Caco-2 (cell line): ENCODE measurements at regions not wholly inside any gene's neighbourhood (a gene's known extent, or its start where the extent isn't known, plus 50 kb on each side); places are given as distances from the start of the nearest gene placed in this dataset.
"Not testable (repeated sequence)": the region's sequence is repeated elsewhere in the genome, so short reads cannot be mapped to it uniquely, and the experiment has no call there.

Experiments
- BruUV-seq: library from RNA; stranded (reverse); fragments of 400-500 nt; replicated peaks from 2 replicates; lab custom pipeline; 2021; lab: Mats Ljungman, UMichigan
- CTCF ChIA-PET: fragments of 300-600 bp; sonication (Branson Sonifier 250); formaldehyde crosslinking; loops from one replicate; lab custom pipeline; 2022; ENCODE audit warnings: antibody characterized with exemption; lab: Charles Lee
- POLR2A ChIA-PET: fragments of 300-600 bp; sonication (Branson Sonifier 250); formaldehyde crosslinking; loops from one replicate; lab custom pipeline; 2022; ENCODE audit warnings: antibody characterized with exemption; lab: Charles Lee
- DNase-seq, 2 experiments: peaks; one replicate each; pipeline versions ENCODE4 v3.0.0 to v3.0.0-alpha.2; 2020 to 2022
- H3K27me3 ChIP-seq: replicated peaks from 2 replicates; pipeline ENCODE4 v1.6.0; 2011; ENCODE audit warnings: low read length; ENCODE audit not compliant: control insufficient read depth, insufficient read depth
- H3K36me3 ChIP-seq: 2 replicates; pipeline ENCODE4 v1.5.1; 2011; ENCODE audit warnings: low read length; ENCODE audit not compliant: control insufficient read depth, insufficient read depth
- H3K4me1 ChIP-seq: fragments of 250-450 bp; sonication (Bioruptor Pico); 2 replicates; pipeline ENCODE4 v1.5.1; 2020; ENCODE audit warnings: mild to moderate bottlenecking
- H3K4me3 ChIP-seq: 2 replicates; pipeline ENCODE4 v1.5.1; 2011; ENCODE audit warnings: low read depth, mild to moderate bottlenecking, control low read depth, low read length
- H3K9me3 ChIP-seq: fragments of 250-450 bp; sonication (Bioruptor Pico); 2 replicates; pipeline ENCODE4 v1.5.1; 2020; ENCODE audit warnings: mild to moderate bottlenecking, moderate library complexity
- H3K27ac Mint-ChIP-seq: one replicate; pipeline ENCODE4 v1.8.0; 2022; ENCODE audit warnings: mixed read lengths; ENCODE audit not compliant: unreplicated experiment
- H3K27me3 Mint-ChIP-seq: one replicate; pipeline ENCODE4 v1.8.0; 2022; ENCODE audit warnings: mixed read lengths; ENCODE audit not compliant: insufficient read depth, unreplicated experiment
- H3K36me3 Mint-ChIP-seq: one replicate; pipeline ENCODE4 v1.8.0; 2022; ENCODE audit warnings: mild to moderate bottlenecking, mixed read lengths; ENCODE audit not compliant: insufficient read depth, unreplicated experiment
- H3K4me1 Mint-ChIP-seq: one replicate; pipeline ENCODE4 v1.8.0; 2022; ENCODE audit warnings: low read depth, mixed read lengths; ENCODE audit not compliant: unreplicated experiment
- H3K4me3 Mint-ChIP-seq: one replicate; pipeline ENCODE4 v1.8.0; 2022; ENCODE audit warnings: mild to moderate bottlenecking, moderate library complexity, mixed read lengths; ENCODE audit not compliant: unreplicated experiment
- H3K9me3 Mint-ChIP-seq: one replicate; pipeline ENCODE4 v1.8.0; 2022; ENCODE audit warnings: mixed read lengths; ENCODE audit not compliant: unreplicated experiment
- intact Hi-C: fragments of 100-400 bp; cut with micrococcal nuclease; formaldehyde crosslinking; loops from one replicate; pipeline ENCODE4 v1.10.0; 2022; ENCODE audit not compliant: unreplicated experiment
- TF ChIP-seq, protein P1 (sequence below), 2 experiments: fragments of 200-600 bp in 1 of 2; IDR thresholded peaks; 1 replicate in 1 of 2; 2 replicates in 1 of 2; pipeline versions ENCODE4 v1.5.1 to v1.8.0; 2011 to 2022; ENCODE audit warnings: antibody characterized with exemption in 1 of 2, control low read depth in 1 of 2, inconsistent platforms in 1 of 2, low read depth in 1 of 2, low read length in 1 of 2, mild to moderate bottlenecking in 1 of 2, moderate library complexity in 1 of 2; ENCODE audit not compliant: insufficient read depth in 1 of 2, severe bottlenecking in 1 of 2, unreplicated experiment in 1 of 2

DNA sequence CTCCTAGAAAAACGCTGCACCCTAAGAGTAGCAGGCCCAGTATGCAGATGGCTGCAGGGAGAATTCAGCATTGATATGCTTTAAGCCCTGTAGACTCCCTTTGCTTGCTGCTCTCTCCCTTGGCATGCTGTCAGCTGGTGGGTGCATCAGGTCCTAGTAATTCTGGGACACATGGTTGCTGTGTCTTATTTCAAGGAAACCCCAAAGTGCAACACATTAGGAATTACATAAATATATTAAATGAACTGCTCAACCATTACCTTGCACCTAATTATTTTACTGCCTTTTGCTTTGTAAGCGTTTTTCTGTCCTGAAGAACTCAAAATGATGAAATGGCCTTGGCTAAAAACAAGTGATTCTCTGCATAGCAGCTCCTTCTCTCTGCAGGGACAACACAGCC, 516.3 kb downstream of the ZIC3 start:
- intact Hi-C loops = no loop called here
- POLR2A ChIA-PET = no interaction called here

DNA sequence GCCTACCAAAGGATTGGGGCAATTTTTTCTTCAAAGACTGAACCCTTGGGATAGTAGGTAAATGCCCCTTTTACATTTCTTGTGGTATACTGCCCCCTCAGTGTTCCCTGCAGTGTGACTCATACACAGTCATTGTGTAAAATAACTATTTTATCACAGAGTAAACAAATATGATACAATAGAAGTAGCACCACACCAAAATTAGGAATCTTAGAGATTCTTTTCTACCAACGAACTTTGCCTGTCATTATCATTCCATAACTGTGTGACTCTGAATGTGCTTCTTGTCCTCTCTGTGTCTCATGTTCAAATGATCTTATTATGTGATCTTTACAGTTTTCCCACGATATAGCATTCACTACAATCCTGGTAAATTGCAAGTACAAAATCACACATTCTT, 517.0 kb downstream of the ZIC3 start:
- H3K27me3 ChIP-seq = no peaks in the 10 kb centered on the region
- H3K4me3 ChIP-seq = no peak overlapping the region
- no peaks in the 10 kb centered on the region for H3K36me3 Mint-ChIP-seq
- TF ChIP-seq, protein P1, sequence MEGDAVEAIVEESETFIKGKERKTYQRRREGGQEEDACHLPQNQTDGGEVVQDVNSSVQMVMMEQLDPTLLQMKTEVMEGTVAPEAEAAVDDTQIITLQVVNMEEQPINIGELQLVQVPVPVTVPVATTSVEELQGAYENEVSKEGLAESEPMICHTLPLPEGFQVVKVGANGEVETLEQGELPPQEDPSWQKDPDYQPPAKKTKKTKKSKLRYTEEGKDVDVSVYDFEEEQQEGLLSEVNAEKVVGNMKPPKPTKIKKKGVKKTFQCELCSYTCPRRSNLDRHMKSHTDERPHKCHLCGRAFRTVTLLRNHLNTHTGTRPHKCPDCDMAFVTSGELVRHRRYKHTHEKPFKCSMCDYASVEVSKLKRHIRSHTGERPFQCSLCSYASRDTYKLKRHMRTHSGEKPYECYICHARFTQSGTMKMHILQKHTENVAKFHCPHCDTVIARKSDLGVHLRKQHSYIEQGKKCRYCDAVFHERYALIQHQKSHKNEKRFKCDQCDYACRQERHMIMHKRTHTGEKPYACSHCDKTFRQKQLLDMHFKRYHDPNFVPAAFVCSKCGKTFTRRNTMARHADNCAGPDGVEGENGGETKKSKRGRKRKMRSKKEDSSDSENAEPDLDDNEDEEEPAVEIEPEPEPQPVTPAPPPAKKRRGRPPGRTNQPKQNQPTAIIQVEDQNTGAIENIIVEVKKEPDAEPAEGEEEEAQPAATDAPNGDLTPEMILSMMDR (IDR thresholded peaks at IDR 0.05; ENCODE audit: insufficient read depth in 1 of 2, low read depth in 1 of 2, low read length in 1 of 2, severe bottlenecking in 1 of 2, unreplicated experiment in 1 of 2) = no peak
- intact Hi-C loops = no loop called here
- POLR2A ChIA-PET = no interaction called here
- peaks cover 9% of the 10 kb centered on the region for H3K9me3 Mint-ChIP-seq
- H3K36me3 ChIP-seq = no peaks in the 10 kb centered on the region
- no peak overlapping the region for H3K27ac Mint-ChIP-seq
- H3K9me3 ChIP-seq = no peaks in the 10 kb centered on the region
- H3K27me3 Mint-ChIP-seq = no peaks in the 10 kb centered on the region
- CTCF ChIA-PET = no interaction called here
- no peak for DNase-seq
- H3K4me1 Mint-ChIP-seq = no peaks in the 10 kb centered on the region
- BruUV-seq = no TSS peak
- no peaks in the 10 kb centered on the region for H3K4me1 ChIP-seq
- H3K4me3 Mint-ChIP-seq = no peak overlapping the region

More for the DNA sequence above, 516.3 kb downstream of the ZIC3 start:
- CTCF ChIA-PET = no interaction called here
- Histone ChIP-seq H3K27me3 (no peaks in the 10 kb centered on the region), H3K4me3 (no peak overlapping the region), H3K4me1 (no peaks in the 10 kb centered on the region), H3K9me3 (no peaks in the 10 kb centered on the region), H3K36me3 (no peaks in the 10 kb centered on the region)
- Mint-ChIP-seq H3K4me3 (no peak overlapping the region), H3K27me3 (no peaks in the 10 kb centered on the region), H3K27ac (no peak overlapping the region), H3K9me3 (peaks cover 9% of the 10 kb centered on the region), H3K4me1 (no peaks in the 10 kb centered on the region), H3K36me3 (no peaks in the 10 kb centered on the region)
- BruUV-seq = no TSS peak
- TF ChIP-seq, protein P1 (IDR thresholded peaks at IDR 0.05; ENCODE audit: insufficient read depth in 1 of 2, low read depth in 1 of 2, low read length in 1 of 2, severe bottlenecking in 1 of 2, unreplicated experiment in 1 of 2) = no peak
- DNase-seq = no peak

DNA sequence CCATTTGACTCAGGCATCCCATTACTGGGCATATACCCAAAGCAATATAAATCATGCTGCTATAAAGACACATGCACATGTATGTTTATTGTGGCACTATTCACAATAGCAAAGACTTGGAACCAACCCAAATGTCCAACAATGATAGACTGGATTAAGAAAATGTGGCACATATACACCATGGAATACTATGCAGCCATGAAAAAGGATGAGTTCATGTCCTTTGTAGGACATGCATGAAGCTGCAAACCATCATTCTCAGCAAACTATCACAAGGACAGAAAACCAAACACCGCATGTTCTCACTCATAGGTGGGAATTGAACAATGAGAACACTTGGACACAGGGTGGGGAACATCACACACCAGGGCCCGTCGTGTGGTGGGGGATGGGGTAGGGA, 545.0 kb downstream of the ZIC3 start:
- CTCF ChIA-PET = not testable (repeated sequence)

DNA sequence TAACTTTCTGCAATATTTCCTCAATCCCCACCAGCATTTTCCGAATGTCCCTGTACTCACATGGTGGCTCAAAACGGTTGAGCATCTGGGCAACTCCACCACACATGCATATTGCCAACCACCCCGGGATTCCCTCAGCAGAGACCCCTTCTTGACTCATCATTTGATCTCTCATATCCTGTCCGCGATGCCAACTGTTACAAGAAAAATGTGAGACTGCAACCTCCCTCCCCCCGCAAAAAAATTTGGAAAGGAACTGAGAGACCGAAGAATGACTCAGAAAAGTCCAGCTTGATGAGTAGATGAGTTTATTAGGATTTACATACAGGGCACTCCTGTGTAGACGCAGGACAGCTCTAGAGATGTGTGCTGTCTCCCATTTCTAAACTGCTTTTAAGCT, 561.4 kb downstream of the ZIC3 start:
- Mint-ChIP-seq H3K9me3 (no peaks in the 10 kb centered on the region), H3K4me3 (no peak overlapping the region), H3K4me1 (no peaks in the 10 kb centered on the region), H3K27ac (no peak overlapping the region), H3K27me3 (peaks cover 13% of the 10 kb centered on the region), H3K36me3 (no peaks in the 10 kb centered on the region)
- POLR2A ChIA-PET = no interaction called here
- Histone ChIP-seq H3K27me3 (no peaks in the 10 kb centered on the region), H3K4me3 (no peak overlapping the region), H3K9me3 (no peaks in the 10 kb centered on the region), H3K36me3 (no peaks in the 10 kb centered on the region), H3K4me1 (no peaks in the 10 kb centered on the region)
- intact Hi-C loops = no loop called here
- CTCF ChIA-PET = no interaction called here
- TF ChIP-seq, protein P1 (IDR thresholded peaks at IDR 0.05; ENCODE audit: insufficient read depth in 1 of 2, low read depth in 1 of 2, low read length in 1 of 2, severe bottlenecking in 1 of 2, unreplicated experiment in 1 of 2) = no peak
- DNase-seq = no peak
- BruUV-seq = no TSS peak

More for the DNA sequence above, 545.0 kb downstream of the ZIC3 start:
- peaks cover 18% of the 10 kb centered on the region for H3K9me3 Mint-ChIP-seq
- H3K27ac Mint-ChIP-seq, H3K36me3 Mint-ChIP-seq, H3K4me3 Mint-ChIP-seq, H3K27me3 ChIP-seq, H3K27me3 Mint-ChIP-seq, intact Hi-C loops, BruUV-seq, H3K4me1 Mint-ChIP-seq, H3K9me3 ChIP-seq, POLR2A ChIA-PET, H3K4me1 ChIP-seq, H3K4me3 ChIP-seq, H3K36me3 ChIP-seq, DNase-seq: not testable (repeated sequence)
